Neutrophil (primary cell): ENCODE measurements at regions not wholly inside any gene's neighbourhood (a gene's known extent, or its start where the extent isn't known, plus 50 kb on each side); places are given as distances from the start of the nearest gene placed in this dataset.

Source experiments
- H3K27ac ChIP-seq: fragments of 200-600 bp; sonication (generic); 2 replicates; pipeline ENCODE4 v1.5.1; 2016; ENCODE audit warnings: mild to moderate bottlenecking, moderate library complexity
- H3K27me3 ChIP-seq: fragments of 200-600 bp; sonication (generic); 2 replicates; pipeline ENCODE4 v1.6.0; 2016; ENCODE audit warnings: mild to moderate bottlenecking
- H3K36me3 ChIP-seq: fragments of 200-600 bp; sonication (generic); 2 replicates; pipeline ENCODE4 v1.5.1; 2017
- H3K4me1 ChIP-seq, 2 experiments: fragments of 200-600 bp in 1 of 2; sonication (generic) in 1 of 2; 1 replicate in 1 of 2; 2 replicates in 1 of 2; pipeline versions ENCODE4 v1.5.1 to v1.6.1; 2013 to 2016; ENCODE audit warnings: low read depth in 1 of 2, low read length in 1 of 2, mild to moderate bottlenecking in 1 of 2, moderate library complexity in 1 of 2; ENCODE audit not compliant: control insufficient read depth in 1 of 2, insufficient read depth in 1 of 2
- H3K4me3 ChIP-seq, 2 experiments: fragments of 200-600 bp in 1 of 2; sonication (generic) in 1 of 2; 1 replicate in 1 of 2; 2 replicates in 1 of 2; pipeline ENCODE4 v1.5.1; 2013 to 2016; ENCODE audit warnings: low read depth in 1 of 2, low read length in 1 of 2, mild to moderate bottlenecking in 1 of 2, moderate library complexity in 1 of 2
- H3K9me3 ChIP-seq: fragments of 200-600 bp; sonication (generic); 2 replicates; pipeline ENCODE4 v1.5.1; 2016
- TF ChIP-seq, protein P1 (sequence below): fragments of 200-600 bp; sonication (generic); IDR thresholded peaks from 2 replicates; pipeline ENCODE4 v1.5.1; 2016; ENCODE audit warnings: antibody characterized with exemption

DNA sequence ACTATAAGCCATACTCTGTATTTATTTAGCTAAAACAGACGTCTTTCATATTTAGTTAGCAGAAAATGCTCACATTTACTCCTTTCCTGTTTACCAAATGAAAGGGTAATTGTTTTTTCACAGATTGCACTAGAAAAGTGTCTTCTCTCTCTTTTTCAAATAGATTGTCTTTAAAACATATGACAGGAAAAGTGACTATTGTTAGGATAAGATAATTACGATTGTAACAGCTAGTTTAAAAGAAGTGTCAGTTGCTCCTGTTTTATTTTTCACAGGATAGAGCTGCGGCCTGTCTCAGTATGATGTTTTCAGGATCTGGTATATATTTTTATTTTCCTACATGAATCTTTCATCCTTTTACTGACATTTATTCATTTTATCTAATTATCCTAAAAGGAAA lies 353.5 kb downstream of the FBXO8 start:
- no peak overlapping the region for H3K27ac ChIP-seq
- no peaks in the 10 kb centered on the region for H3K9me3 ChIP-seq
- no peak overlapping the region for H3K4me3 ChIP-seq
- H3K4me1 ChIP-seq, result no peaks in the 10 kb centered on the region
- TF ChIP-seq, protein P1, sequence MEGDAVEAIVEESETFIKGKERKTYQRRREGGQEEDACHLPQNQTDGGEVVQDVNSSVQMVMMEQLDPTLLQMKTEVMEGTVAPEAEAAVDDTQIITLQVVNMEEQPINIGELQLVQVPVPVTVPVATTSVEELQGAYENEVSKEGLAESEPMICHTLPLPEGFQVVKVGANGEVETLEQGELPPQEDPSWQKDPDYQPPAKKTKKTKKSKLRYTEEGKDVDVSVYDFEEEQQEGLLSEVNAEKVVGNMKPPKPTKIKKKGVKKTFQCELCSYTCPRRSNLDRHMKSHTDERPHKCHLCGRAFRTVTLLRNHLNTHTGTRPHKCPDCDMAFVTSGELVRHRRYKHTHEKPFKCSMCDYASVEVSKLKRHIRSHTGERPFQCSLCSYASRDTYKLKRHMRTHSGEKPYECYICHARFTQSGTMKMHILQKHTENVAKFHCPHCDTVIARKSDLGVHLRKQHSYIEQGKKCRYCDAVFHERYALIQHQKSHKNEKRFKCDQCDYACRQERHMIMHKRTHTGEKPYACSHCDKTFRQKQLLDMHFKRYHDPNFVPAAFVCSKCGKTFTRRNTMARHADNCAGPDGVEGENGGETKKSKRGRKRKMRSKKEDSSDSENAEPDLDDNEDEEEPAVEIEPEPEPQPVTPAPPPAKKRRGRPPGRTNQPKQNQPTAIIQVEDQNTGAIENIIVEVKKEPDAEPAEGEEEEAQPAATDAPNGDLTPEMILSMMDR, result no peak
- H3K36me3 ChIP-seq, result no peaks in the 10 kb centered on the region
- peaks cover 3% of the 10 kb centered on the region for H3K27me3 ChIP-seq

DNA sequence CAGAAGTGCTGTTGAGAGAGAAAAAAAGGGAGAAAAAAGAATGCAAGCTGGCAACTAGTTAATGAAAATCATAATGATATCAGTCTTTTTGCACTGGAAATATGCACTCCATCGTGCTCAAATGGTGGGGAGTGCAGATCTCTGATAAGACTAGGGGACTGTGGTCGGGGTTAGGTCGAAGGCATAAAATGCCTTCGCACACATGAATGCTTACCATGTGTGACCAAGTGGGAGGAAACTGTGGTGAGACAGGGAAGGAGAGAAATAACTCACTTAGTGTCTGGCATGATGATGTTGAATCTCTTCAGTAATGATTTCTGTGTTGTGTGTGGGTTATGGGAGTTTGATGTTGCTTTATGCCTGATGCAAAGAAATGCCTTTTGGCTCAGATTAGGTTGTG lies 358.9 kb downstream of the FBXO8 start:
- Histone ChIP-seq H3K27ac (no peak overlapping the region), H3K4me1 (no peaks in the 10 kb centered on the region), H3K36me3 (no peaks in the 10 kb centered on the region), H3K9me3 (no peaks in the 10 kb centered on the region), H3K27me3 (peaks cover 7% of the 10 kb centered on the region), H3K4me3 (no peak overlapping the region)
- TF ChIP-seq, protein P1, result no peak

DNA sequence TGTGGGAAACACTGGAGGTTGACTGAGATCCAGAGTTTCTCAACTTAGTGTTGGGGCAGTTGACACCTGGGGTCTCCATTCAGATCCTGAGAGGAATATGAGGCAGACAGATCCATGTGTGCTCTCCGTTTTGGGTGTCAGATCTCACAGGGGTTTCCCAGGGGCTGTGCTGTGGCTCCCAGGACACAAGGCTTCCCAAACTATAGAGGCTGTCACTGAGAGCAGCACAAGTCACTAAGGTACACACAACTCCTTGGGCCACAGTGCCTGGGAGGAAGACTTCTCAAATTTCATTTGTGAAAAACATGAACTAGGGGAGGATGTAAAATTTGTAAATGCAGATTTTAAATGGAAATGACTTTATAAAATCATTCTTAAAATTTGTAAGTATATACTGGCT lies 363.6 kb downstream of the FBXO8 start:
- TF ChIP-seq, protein P1, result no peak
- H3K9me3 ChIP-seq, result no peaks in the 10 kb centered on the region
- H3K4me3 ChIP-seq, result no peak overlapping the region
- H3K27ac ChIP-seq, result no peak overlapping the region
- peaks cover 3% of the 10 kb centered on the region for H3K27me3 ChIP-seq
- no peaks in the 10 kb centered on the region for H3K4me1 ChIP-seq
- H3K36me3 ChIP-seq, result no peaks in the 10 kb centered on the region

DNA sequence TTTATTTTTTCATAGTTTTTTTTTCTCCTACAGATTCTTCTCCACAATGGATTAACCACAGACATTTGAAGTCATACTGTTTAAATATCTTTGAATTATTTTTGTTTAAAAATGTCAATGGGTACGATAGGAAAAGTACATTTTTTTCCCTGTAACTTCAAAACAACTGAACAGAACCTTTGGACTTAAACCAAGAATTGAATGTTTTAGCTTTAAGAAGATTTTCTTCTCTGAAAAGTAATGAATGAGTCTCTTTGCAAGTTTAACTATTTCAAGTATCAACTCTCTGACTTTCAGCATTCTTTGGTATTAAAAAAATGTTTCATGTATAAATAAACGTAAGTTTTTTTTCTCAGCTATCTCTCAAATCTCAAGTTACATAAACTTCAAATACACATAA lies 364.3 kb downstream of the FBXO8 start:
- TF ChIP-seq, protein P1, result no peak
- H3K9me3 ChIP-seq, result no peaks in the 10 kb centered on the region
- H3K27me3 ChIP-seq, result no peaks in the 10 kb centered on the region
- H3K4me1 ChIP-seq, result no peaks in the 10 kb centered on the region
- H3K4me3 ChIP-seq, result no peak overlapping the region
- H3K36me3 ChIP-seq, result no peaks in the 10 kb centered on the region
- H3K27ac ChIP-seq, result no peak overlapping the region

DNA sequence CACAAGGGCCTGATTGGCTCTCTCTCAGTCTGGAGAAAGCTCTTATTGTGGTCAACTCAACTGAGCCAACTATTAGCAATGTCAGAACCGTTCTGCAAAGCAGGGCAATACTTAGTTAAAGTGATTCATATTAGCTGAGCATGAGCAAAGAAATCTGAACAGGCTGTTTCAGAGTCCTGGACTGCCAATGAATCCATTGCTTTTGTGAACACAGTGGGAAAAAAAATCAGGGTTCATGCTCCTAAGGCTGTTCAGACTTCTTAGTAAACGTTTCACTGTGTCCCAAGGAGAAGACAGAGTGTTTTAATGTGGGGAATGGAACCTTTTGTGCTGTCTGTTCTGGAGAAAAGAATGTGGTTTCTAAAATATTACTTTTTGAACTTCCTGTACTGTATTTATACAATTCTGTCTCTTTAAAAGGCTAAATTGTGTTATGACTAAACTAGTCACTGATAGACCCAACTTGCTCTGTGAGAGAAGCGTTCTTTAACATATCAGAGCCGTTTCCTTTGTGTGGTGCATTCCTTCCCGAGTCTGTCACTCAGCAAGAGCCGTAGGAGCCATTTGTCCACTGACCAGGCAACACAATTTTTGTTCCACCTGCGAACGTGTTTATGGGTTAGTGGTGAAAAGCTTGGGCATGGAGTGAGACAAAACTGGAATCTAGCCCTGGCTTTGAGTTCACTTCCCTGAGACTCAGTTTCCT lies 366.1 kb downstream of the FBXO8 start:
- no peaks in the 10 kb centered on the region for H3K27me3 ChIP-seq
- no peaks in the 10 kb centered on the region for H3K9me3 ChIP-seq
- H3K36me3 ChIP-seq, result no peaks in the 10 kb centered on the region
- no peak overlapping the region for H3K27ac ChIP-seq
- H3K4me1 ChIP-seq, result no peaks in the 10 kb centered on the region
- TF ChIP-seq, protein P1, result no peak
- H3K4me3 ChIP-seq, result no peak overlapping the region
